ENCODE measurements at regions not wholly inside any gene's neighbourhood (a gene's known extent, or its start where the extent isn't known, plus 50 kb on each side); places are given as distances from the start of the nearest gene placed in this dataset.

GRCh38 chr2:128775217-128775913 is 456.7 kb upstream of the HS6ST1 start:
- Histone ChIP-seq H3K4me3 (ENCODE audit: control insufficient read depth in 2 of 3, extremely low read depth in 1 of 3, insufficient read depth in 2 of 3, low read depth in 1 of 3, low read length in 3 of 3) (no peak overlapping the region), H3K9ac (ENCODE audit: control insufficient read depth, extremely low read depth, insufficient read depth, low read length) (no peak overlapping the region), H3K79me2 (ENCODE audit: control insufficient read depth, insufficient read depth, low read length) (no peaks in the 10 kb centered on the region), H3K4me2 (ENCODE audit: control insufficient read depth, extremely low read depth, insufficient read depth, low read depth, low read length) (no peak overlapping the region), H3K4me1 (ENCODE audit: control insufficient read depth, extremely low read depth, insufficient read depth, low read length) (no peaks in the 10 kb centered on the region), H3K27me3 (ENCODE audit: control insufficient read depth, extremely low read depth, insufficient read depth, low read length) (peaks cover 5% of the 10 kb centered on the region), H3K27ac (ENCODE audit: control insufficient read depth, insufficient read depth, low read length) (no peak overlapping the region), H3K9me3 (ENCODE audit: control insufficient read depth, low read depth, low read length) (no peaks in the 10 kb centered on the region), H3K9me1 (ENCODE audit: control insufficient read depth, extremely low read depth, insufficient read depth, low read length) (no peaks in the 10 kb centered on the region), H2AFZ (ENCODE audit: control insufficient read depth, low read length) (no peak overlapping the region), H3K36me3 (ENCODE audit: control insufficient read depth in 2 of 2, extremely low read depth in 1 of 2, insufficient read depth in 2 of 2, low read length in 2 of 2) (no peaks in the 10 kb centered on the region), H4K20me1 (ENCODE audit: control insufficient read depth, extremely low read depth, insufficient read depth, low read length) (no peaks in the 10 kb centered on the region)
- DNase-seq (ENCODE audit: low read depth, low spot score) (no peak), FAIRE-seq (no peak)
- TF ChIP-seq CTCF (optimal IDR thresholded peaks at IDR 0.05 in 1 of 3, IDR thresholded peaks at IDR 0.05 in 1 of 3, conservative IDR thresholded peaks at IDR 0.05 in 1 of 3; ENCODE audit: extremely low read depth in 1 of 3, insufficient read depth in 2 of 3, low read length in 3 of 3): no peak
- TF ChIP-seq EZH2 (IDR thresholded peaks at IDR 0.05; ENCODE audit: low read length): no peak
- dilution Hi-C loops (cut with MboI; ENCODE audit: extremely low pct_ligation_motif_present, low sequenced_read_pairs): no loop called here

GRCh38 chr2:128775914-128776285 is 457.2 kb upstream of the HS6ST1 start:
- no peak overlapping the region for H3K4me3 ChIP-seq (ENCODE audit: control insufficient read depth in 2 of 3, extremely low read depth in 1 of 3, insufficient read depth in 2 of 3, low read depth in 1 of 3, low read length in 3 of 3)
- no peaks in the 10 kb centered on the region for H3K9me3 ChIP-seq (ENCODE audit: control insufficient read depth, low read depth, low read length)
- H2AFZ ChIP-seq (ENCODE audit: control insufficient read depth, low read length): no peak overlapping the region
- no peak overlapping the region for H3K27ac ChIP-seq (ENCODE audit: control insufficient read depth, insufficient read depth, low read length)
- H4K20me1 ChIP-seq (ENCODE audit: control insufficient read depth, extremely low read depth, insufficient read depth, low read length): no peaks in the 10 kb centered on the region
- dilution Hi-C loops (cut with MboI; ENCODE audit: extremely low pct_ligation_motif_present, low sequenced_read_pairs): no loop called here
- TF ChIP-seq CTCF (optimal IDR thresholded peaks at IDR 0.05 in 1 of 3, IDR thresholded peaks at IDR 0.05 in 1 of 3, conservative IDR thresholded peaks at IDR 0.05 in 1 of 3; ENCODE audit: extremely low read depth in 1 of 3, insufficient read depth in 2 of 3, low read length in 3 of 3): no peak
- TF ChIP-seq EZH2 (IDR thresholded peaks at IDR 0.05; ENCODE audit: low read length): no peak
- H3K79me2 ChIP-seq (ENCODE audit: control insufficient read depth, insufficient read depth, low read length): no peaks in the 10 kb centered on the region
- no peaks in the 10 kb centered on the region for H3K4me1 ChIP-seq (ENCODE audit: control insufficient read depth, extremely low read depth, insufficient read depth, low read length)
- FAIRE-seq: no peak
- H3K9me1 ChIP-seq (ENCODE audit: control insufficient read depth, extremely low read depth, insufficient read depth, low read length): no peaks in the 10 kb centered on the region
- H3K36me3 ChIP-seq (ENCODE audit: control insufficient read depth in 2 of 2, extremely low read depth in 1 of 2, insufficient read depth in 2 of 2, low read length in 2 of 2): no peaks in the 10 kb centered on the region
- H3K9ac ChIP-seq (ENCODE audit: control insufficient read depth, extremely low read depth, insufficient read depth, low read length): no peak overlapping the region
- DNase-seq (ENCODE audit: low read depth, low spot score): no peak
- peaks cover 5% of the 10 kb centered on the region for H3K27me3 ChIP-seq (ENCODE audit: control insufficient read depth, extremely low read depth, insufficient read depth, low read length)
- no peak overlapping the region for H3K4me2 ChIP-seq (ENCODE audit: control insufficient read depth, extremely low read depth, insufficient read depth, low read depth, low read length)
